ENCODE measurements at regions not wholly inside any gene's neighbourhood (a gene's known extent, or its start where the extent isn't known, plus 50 kb on each side); places are given as distances from the start of the nearest gene placed in this dataset.

DNA sequence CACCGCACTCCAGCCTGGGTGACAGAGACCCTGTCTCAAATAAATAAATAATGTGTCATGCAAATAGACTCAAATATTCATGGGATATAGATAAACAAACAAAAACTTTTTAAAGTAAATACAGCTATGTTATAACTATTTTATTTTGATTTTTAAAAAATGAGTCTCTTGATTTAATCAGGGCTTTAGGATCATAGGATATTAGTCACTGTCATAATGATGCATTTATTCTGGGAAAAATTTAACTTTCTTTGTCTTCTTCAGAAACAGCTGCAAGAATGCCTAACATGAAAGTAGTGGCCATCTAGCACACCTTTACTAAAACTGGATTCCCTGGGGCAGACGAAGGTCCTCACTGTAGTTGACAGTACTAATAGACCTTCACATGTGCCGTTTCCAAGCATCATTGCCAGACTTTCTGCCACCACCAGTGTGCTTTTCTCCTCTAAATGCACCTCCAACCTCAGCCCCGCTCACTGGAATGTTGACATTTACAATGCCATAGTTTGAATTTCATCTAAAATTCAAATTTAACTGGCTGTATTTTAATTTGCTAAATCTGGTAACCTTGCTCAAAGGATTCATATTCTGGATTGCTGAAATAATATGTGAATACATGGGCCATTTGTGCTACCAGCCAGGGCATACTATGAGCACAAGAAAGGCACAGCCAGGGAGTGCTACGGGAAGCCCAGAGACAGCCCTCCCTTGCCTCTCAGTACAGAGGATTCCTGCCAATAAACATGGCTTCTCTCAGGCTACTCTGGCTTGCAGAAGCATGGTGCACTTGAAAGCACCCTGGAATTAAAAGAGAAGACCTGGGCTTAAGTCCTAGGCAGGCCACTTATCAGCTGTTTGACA, 63.4 kb upstream of the ADO start:
- peaks cover 6 to 19% (median 11%) of the 10 kb centered on the region in 6 donors for H3K4me1 ChIP-seq
- no peak for DNase-seq
- H3K4me3 ChIP-seq: no peak overlapping the region
- no peak for TF ChIP-seq POLR2AphosphoS5 (IDR thresholded peaks at IDR 0.05)
- no peak for TF ChIP-seq POLR2A (IDR thresholded peaks at IDR 0.05)
- TF ChIP-seq CTCF (IDR thresholded peaks at IDR 0.05 in 8 of 11, conservative IDR thresholded peaks at IDR 0.05 in 3 of 11): no peak
- H3K36me3 ChIP-seq: no peaks in the 10 kb centered on the region
- intact Hi-C loops (cut with DNase I; ENCODE audit: low total_unique reads): no loop called here
- 89 to 95% (median 91%) methylated on average over 5 of the region's 5 CpGs for WGBS, 5 donors
- no peak overlapping the region for H3K27ac ChIP-seq
- no peaks in the 10 kb centered on the region for H3K27me3 ChIP-seq (replicated peaks in 1 of 7)
- no peaks in the 10 kb centered on the region for H3K9me3 ChIP-seq

GRCh38 chr10:62741996-62742395, 62.5 kb upstream of the ADO start:
- Histone ChIP-seq H3K4me3 (no peak overlapping the region), H3K9me3 (no peaks in the 10 kb centered on the region), H3K27ac (peak overlapping the region in 3 of 8 donors; percentile 5 to 26 (median 24)), H3K4me1 (peaks cover 4 to 19% (median 9%) of the 10 kb centered on the region in 6 donors), H3K36me3 (no peaks in the 10 kb centered on the region), H3K27me3 (replicated peaks in 1 of 7) (no peaks in the 10 kb centered on the region)
- intact Hi-C loops (cut with DNase I; ENCODE audit: low total_unique reads): no loop called here
- DNase-seq: no peak
- 87 to 98% (median 93%) methylated on average over 7 of the region's 7 CpGs for WGBS, 5 donors
- TF ChIP-seq POLR2A (IDR thresholded peaks at IDR 0.05) (no peak), POLR2AphosphoS5 (IDR thresholded peaks at IDR 0.05) (no peak), CTCF (IDR thresholded peaks at IDR 0.05 in 8 of 11, conservative IDR thresholded peaks at IDR 0.05 in 3 of 11) (no peak)

DNA sequence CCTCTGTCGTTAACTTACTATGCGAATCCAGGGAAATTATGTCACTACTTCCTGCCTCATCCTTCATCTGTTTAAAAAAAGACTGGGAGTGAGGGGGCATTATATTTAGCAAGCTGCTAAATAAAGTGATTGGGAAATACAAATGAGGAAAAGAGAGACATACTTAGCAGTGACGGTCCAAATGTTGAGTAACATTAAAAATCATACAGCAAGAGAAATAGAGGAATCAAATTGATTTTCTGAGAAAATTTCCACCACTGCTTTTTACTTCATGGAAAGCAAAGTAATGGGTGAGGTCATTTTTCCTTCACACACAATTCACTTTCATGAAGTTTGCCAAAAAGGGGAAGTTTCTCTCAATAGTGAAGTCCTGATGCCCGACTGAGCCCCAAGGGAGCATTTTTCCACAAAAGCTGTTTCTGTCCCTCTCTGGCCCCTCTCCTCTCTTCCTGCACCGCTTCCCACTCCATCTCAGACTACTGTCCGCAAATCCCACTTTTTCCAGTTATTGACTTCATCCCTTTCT, 61.9 kb upstream of the ADO start:
- Histone ChIP-seq H3K27me3 (replicated peaks in 1 of 7) (no peaks in the 10 kb centered on the region), H3K27ac (peak overlapping the region in 4 of 8 donors; percentile 5 to 36 (median 30)), H3K4me1 (peaks cover 4 to 19% (median 9%) of the 10 kb centered on the region in 6 donors), H3K4me3 (no peak overlapping the region), H3K9me3 (no peaks in the 10 kb centered on the region), H3K36me3 (no peaks in the 10 kb centered on the region)
- TF ChIP-seq POLR2A (IDR thresholded peaks at IDR 0.05) (no peak), POLR2AphosphoS5 (IDR thresholded peaks at IDR 0.05) (no peak), CTCF (IDR thresholded peaks at IDR 0.05 in 8 of 11, conservative IDR thresholded peaks at IDR 0.05 in 3 of 11) (no peak)
- WGBS, 5 donors: 19 to 35% (median 29%) methylated on average over 6 of the region's 6 CpGs
- no peak for DNase-seq
- intact Hi-C loops (cut with DNase I; ENCODE audit: low total_unique reads): no loop called here

DNA sequence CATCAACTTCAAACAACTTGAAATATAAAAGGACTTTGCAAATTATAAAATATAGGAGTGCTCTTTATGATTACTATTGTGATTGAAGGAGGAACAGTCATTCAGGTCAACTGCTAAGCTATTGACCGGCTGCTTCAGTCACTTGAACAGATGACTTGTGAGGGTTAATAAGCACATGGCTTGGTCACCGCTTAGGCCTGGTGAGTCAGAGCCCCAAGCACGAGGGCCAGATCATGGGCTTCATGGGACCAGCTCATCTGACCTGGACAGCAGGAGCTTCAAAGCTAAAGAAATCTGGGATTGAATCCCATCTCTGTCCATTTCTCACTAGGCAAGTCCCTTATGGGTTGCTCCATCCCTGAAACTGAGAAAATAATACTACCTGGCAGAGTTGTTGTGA, 60.4 kb upstream of the ADO start:
- Histone ChIP-seq H3K9me3 (no peaks in the 10 kb centered on the region), H3K27me3 (replicated peaks in 1 of 7) (no peaks in the 10 kb centered on the region), H3K36me3 (no peaks in the 10 kb centered on the region), H3K27ac (no peak overlapping the region), H3K4me3 (no peak overlapping the region), H3K4me1 (peaks cover 4 to 23% (median 10%) of the 10 kb centered on the region in 6 donors)
- TF ChIP-seq CTCF (IDR thresholded peaks at IDR 0.05 in 8 of 11, conservative IDR thresholded peaks at IDR 0.05 in 3 of 11): no peak
- no peak for TF ChIP-seq POLR2AphosphoS5 (IDR thresholded peaks at IDR 0.05)
- no peak for TF ChIP-seq POLR2A (IDR thresholded peaks at IDR 0.05)
- no peak for DNase-seq
- intact Hi-C loops (cut with DNase I; ENCODE audit: low total_unique reads): no loop called here
- 90 to 96% (median 91%) methylated on average over 3 of the region's 3 CpGs for WGBS, 5 donors

All from spleen (tissue), 11 donors.